K562 (cell line): ENCODE measurements at regions not wholly inside any gene's neighbourhood (a gene's known extent, or its start where the extent isn't known, plus 50 kb on each side); places are given as distances from the start of the nearest gene placed in this dataset.

ENCODE experiments used
- ATAC-seq: fragments of 200-7000 bp; cut with Tn5 transposase; 3 replicates; pipeline ENCODE4 v1.9.1; 2020; ENCODE audit warnings: moderate library complexity
- BruUV-seq: library from RNA; stranded (reverse); fragments of 400-500 nt; replicated peaks from 2 replicates; lab custom pipeline; 2021; lab: Mats Ljungman, UMichigan
- CTCF ChIA-PET: fragments of 300-600 bp; formaldehyde crosslinking; extraction: SDS; loops from one replicate; lab custom pipeline; 2021; ENCODE audit warnings: low intra/inter-chr PET ratio; lab: Yijun Ruan, JAX
- POLR2A ChIA-PET: fragments of 300-600, 350-650 bp; sonication (Branson Sonifier 250); formaldehyde crosslinking; extraction: SDS; loops from one replicate; lab custom pipeline; 2021; ENCODE audit warnings: antibody characterized with exemption, inconsistent platforms; lab: Yijun Ruan, JAX
- DNase-seq, 4 experiments: peaks; one replicate each; pipeline versions ENCODE4 v3.0.0 to v3.0.0-alpha.2; 2011 to 2018; ENCODE audit warnings: low spot score in 3 of 4, mixed read lengths in 3 of 4; ENCODE audit errors: extremely low read depth in 1 of 4
- FAIRE-seq: peaks from 2 replicates; lab custom pipeline; 2011; peaks lifted over from hg19 to GRCh38; lab: Jason Lieb, UNC
- H2AFZ ChIP-seq: 2 replicates; pipeline ENCODE4 v1.6.0; 2011; ENCODE audit warnings: low read depth, low read length, control low read depth, inconsistent platforms
- H3K27ac ChIP-seq: fragments of 200-600 bp; 3 replicates; pipeline ENCODE4 v1.8.0; 2011; ENCODE audit warnings: low read depth, mild to moderate bottlenecking, control low read depth, inconsistent platforms, low read length, moderate library complexity, mixed read lengths; ENCODE audit errors: extremely low read depth
- H3K27me3 ChIP-seq, 2 experiments: fragments of 300-600 bp in 1 of 2; 2 replicates in 1 of 2; 3 replicates in 1 of 2; pipeline versions ENCODE4 v1.6.0 to v1.8.0; 2011; ENCODE audit warnings: inconsistent platforms in 2 of 2, low read length in 2 of 2, mild to moderate bottlenecking in 1 of 2, mixed read lengths in 1 of 2, moderate library complexity in 1 of 2; ENCODE audit not compliant: control insufficient read depth in 2 of 2, insufficient read depth in 2 of 2
- H3K36me3 ChIP-seq: fragments of 300-600 bp; 3 replicates; pipeline ENCODE4 v1.8.0; 2011; ENCODE audit warnings: mild to moderate bottlenecking, low read length, inconsistent platforms; ENCODE audit not compliant: control insufficient read depth, insufficient read depth
- H3K4me1 ChIP-seq, 2 experiments: fragments of 200-600 bp in 1 of 2; replicated peaks in 1 of 2; 2 replicates in 1 of 2; 3 replicates in 1 of 2; pipeline versions ENCODE4 v1.5.1 to v1.8.0; 2011; ENCODE audit warnings: inconsistent platforms in 2 of 2, low read length in 2 of 2, mild to moderate bottlenecking in 1 of 2, mixed read lengths in 1 of 2, moderate library complexity in 1 of 2; ENCODE audit not compliant: control insufficient read depth in 2 of 2, insufficient read depth in 2 of 2
- H3K4me2 ChIP-seq: 2 replicates; pipeline ENCODE4 v1.6.1; 2011; ENCODE audit warnings: low read length, control low read depth, inconsistent platforms, mixed read lengths; ENCODE audit not compliant: insufficient read depth
- H3K4me3 ChIP-seq: fragments of 200-600 bp; sonication (generic), shearing (Covaris generic); 2 replicates; pipeline ENCODE4 v1.5.1; 2016; ENCODE audit warnings: control low read depth, inconsistent platforms
- H3K79me2 ChIP-seq: fragments of 200-600 bp; 3 replicates; pipeline ENCODE4 v1.8.0; 2011; ENCODE audit warnings: low read length, inconsistent platforms; ENCODE audit not compliant: control insufficient read depth, insufficient read depth
- H3K9ac ChIP-seq, 2 experiments: 2 replicates each; pipeline versions ENCODE4 v1.6.0 to v1.6.1; 2011; ENCODE audit warnings: low read depth in 2 of 2, low read length in 2 of 2, control low read depth in 1 of 2, inconsistent platforms in 1 of 2, mild to moderate bottlenecking in 1 of 2, mixed read lengths in 1 of 2; ENCODE audit not compliant: insufficient read depth in 1 of 2
- H3K9me1 ChIP-seq: one replicate; pipeline ENCODE4 v1.6.0; 2011; ENCODE audit warnings: inconsistent platforms, mild to moderate bottlenecking, low read length, moderate library complexity; ENCODE audit not compliant: control insufficient read depth, insufficient read depth
- H3K9me3 ChIP-seq: replicated peaks from 2 replicates; pipeline ENCODE4 v1.5.1; 2011; ENCODE audit warnings: low read depth, low read length, inconsistent platforms; ENCODE audit not compliant: control insufficient read depth, insufficient read depth
- H4K20me1 ChIP-seq: replicated peaks from 2 replicates; pipeline ENCODE4 v1.6.1; 2011; ENCODE audit warnings: low read length, inconsistent platforms, mixed read lengths; ENCODE audit not compliant: control insufficient read depth, insufficient read depth
- CBX1 ChIP-seq: sonication (generic); IDR thresholded peaks from 2 replicates; pipeline ENCODE4 v1.6.1; 2016; ENCODE audit warnings: antibody characterized with exemption, low read depth, mild to moderate bottlenecking
- ELF4 ChIP-seq: fragments of 450-650 bp; formaldehyde crosslinking; IDR thresholded peaks from 2 replicates; pipeline ENCODE4 v1.4.0; 2022; ENCODE audit warnings: missing genetic modification characterization
- EWSR1 ChIP-seq: fragments of 450-650 bp; IDR thresholded peaks from 2 replicates; pipeline ENCODE4 v1.6.1; 2018; ENCODE audit warnings: borderline replicate concordance, mild to moderate bottlenecking, low read depth, moderate library complexity; ENCODE audit not compliant: partially characterized antibody
- HCFC1 ChIP-seq: IDR thresholded peaks from 2 replicates; pipeline ENCODE4 v1.6.1; 2012; ENCODE audit warnings: low read depth, low read length, improper control_type of control experiment
- KLF1 ChIP-seq: fragments of 450-650 bp; IDR thresholded peaks from 2 replicates; pipeline ENCODE4 v1.6.1; 2016; ENCODE audit warnings: missing genetic modification characterization, missing compliant biosample characterization
- LEF1 ChIP-seq: fragments of 450-650 bp; IDR thresholded peaks from 2 replicates; pipeline ENCODE4 v1.6.1; 2016; ENCODE audit warnings: mild to moderate bottlenecking
- PTTG1 ChIP-seq: fragments of 450-650 bp; IDR thresholded peaks from 2 replicates; pipeline ENCODE4 v1.6.1; 2016; ENCODE audit warnings: low read depth, mild to moderate bottlenecking, missing genetic modification characterization, missing compliant biosample characterization
- TEAD2 ChIP-seq: fragments of 450-650 bp; IDR thresholded peaks from 2 replicates; pipeline ENCODE4 v1.6.1; 2016; ENCODE audit warnings: missing genetic modification characterization, control low read depth, missing compliant biosample characterization
- ZFX ChIP-seq: sonication (generic); formaldehyde crosslinking; IDR thresholded peaks from 2 replicates; pipeline ENCODE4 v1.8.0; 2022; ENCODE audit warnings: mild to moderate bottlenecking, missing genetic modification reagents, moderate library complexity
- ZNF507 ChIP-seq: conservative IDR thresholded peaks from 2 replicates; pipeline ENCODE4 v1.6.1; 2017; ENCODE audit warnings: missing genetic modification characterization, missing compliant biosample characterization
- ZNF75A ChIP-seq: fragments of 450-650 bp; formaldehyde crosslinking; IDR thresholded peaks from 2 replicates; pipeline ENCODE4 v1.4.0; 2020; ENCODE audit warnings: mild to moderate bottlenecking
- WGBS: fragments of 100-300 bp; shearing (Covaris generic); methylation state at CpG from one replicate; pipeline ENCODE4 v1.1.6; 2016; ENCODE audit warnings: low coverage, mixed read lengths; ENCODE audit not compliant: insufficient coverage; ENCODE audit errors: missing lambda C conversion rate; 5-methylcytosine and 5-hydroxymethylcytosine counted together
- in situ Hi-C: fragments of 300-500 bp; cut with MboI; formaldehyde crosslinking; loops from 4 replicates; pipeline ENCODE4 v1.15.0; 2018; ENCODE audit warnings: inconsistent platforms, mixed read lengths
- intact Hi-C: fragments of 100-400 bp; cut with micrococcal nuclease; formaldehyde crosslinking; loops from 2 replicates; pipeline ENCODE4 v1.14.2; 2022
- TF ChIP-seq, protein P1 (sequence below): fragments of 150-350 bp; conservative IDR thresholded peaks from 2 replicates; pipeline ENCODE4 v1.6.1; 2014; ENCODE audit warnings: low read length
- TF ChIP-seq, protein P2 (sequence below), 3 experiments: fragments of 200-800 bp in 1 of 3; fragments of 250-450 bp in 1 of 3; fragments of 450-650 bp in 1 of 3; sonication (Bioruptor Pico) in 1 of 3; sonication (Bioruptor generic) in 1 of 3; formaldehyde crosslinking in 1 of 3; IDR thresholded peaks; 2 replicates each; pipeline versions ENCODE4 v1.6.1 to v1.8.0; 2016 to 2022; ENCODE audit warnings: mild to moderate bottlenecking in 2 of 3, missing genetic modification characterization in 2 of 3, missing compliant biosample characterization in 1 of 3, moderate library complexity in 1 of 3
- TF ChIP-seq, protein P3 (sequence below): fragments of 450-650 bp; formaldehyde crosslinking; conservative IDR thresholded peaks from 2 replicates; pipeline ENCODE4 v1.4.0; 2022; ENCODE audit warnings: mild to moderate bottlenecking, missing genetic modification characterization

- Histone ChIP-seq H2AFZ (no peak overlapping the region), H3K4me3 (no peak overlapping the region), H3K9me1 (no peaks in the 10 kb centered on the region), H3K27me3 (no peaks in the 10 kb centered on the region), H3K4me1 (no peaks in the 10 kb centered on the region), H3K27ac (no peak overlapping the region), H4K20me1 (no peaks in the 10 kb centered on the region), H3K9me3 (no peaks in the 10 kb centered on the region), H3K79me2 (no peaks in the 10 kb centered on the region), H3K9ac (no peak overlapping the region), H3K36me3 (no peaks in the 10 kb centered on the region), H3K4me2 (no peak overlapping the region)
- no peak for FAIRE-seq
- POLR2A ChIA-PET: interaction anchor here (0.7 kb wide), 1 partner anchor 21 kb away, joined by 3 read pairs; no protein-coding TSS in a partner anchor
- ATAC-seq: no peak
- DNase-seq: no peak
- intact Hi-C loops: no loop called here
- CTCF ChIA-PET: no interaction called here
- BruUV-seq: no TSS peak
- in situ Hi-C loops: no loop called here
- 0% methylated on average over 4 of the region's 4 CpGs for WGBS
- TF ChIP-seq ZFX (CRISPR knock-in tag): no peak
- TF ChIP-seq ZNF507 (tag): no peak
- TF ChIP-seq, protein P1, sequence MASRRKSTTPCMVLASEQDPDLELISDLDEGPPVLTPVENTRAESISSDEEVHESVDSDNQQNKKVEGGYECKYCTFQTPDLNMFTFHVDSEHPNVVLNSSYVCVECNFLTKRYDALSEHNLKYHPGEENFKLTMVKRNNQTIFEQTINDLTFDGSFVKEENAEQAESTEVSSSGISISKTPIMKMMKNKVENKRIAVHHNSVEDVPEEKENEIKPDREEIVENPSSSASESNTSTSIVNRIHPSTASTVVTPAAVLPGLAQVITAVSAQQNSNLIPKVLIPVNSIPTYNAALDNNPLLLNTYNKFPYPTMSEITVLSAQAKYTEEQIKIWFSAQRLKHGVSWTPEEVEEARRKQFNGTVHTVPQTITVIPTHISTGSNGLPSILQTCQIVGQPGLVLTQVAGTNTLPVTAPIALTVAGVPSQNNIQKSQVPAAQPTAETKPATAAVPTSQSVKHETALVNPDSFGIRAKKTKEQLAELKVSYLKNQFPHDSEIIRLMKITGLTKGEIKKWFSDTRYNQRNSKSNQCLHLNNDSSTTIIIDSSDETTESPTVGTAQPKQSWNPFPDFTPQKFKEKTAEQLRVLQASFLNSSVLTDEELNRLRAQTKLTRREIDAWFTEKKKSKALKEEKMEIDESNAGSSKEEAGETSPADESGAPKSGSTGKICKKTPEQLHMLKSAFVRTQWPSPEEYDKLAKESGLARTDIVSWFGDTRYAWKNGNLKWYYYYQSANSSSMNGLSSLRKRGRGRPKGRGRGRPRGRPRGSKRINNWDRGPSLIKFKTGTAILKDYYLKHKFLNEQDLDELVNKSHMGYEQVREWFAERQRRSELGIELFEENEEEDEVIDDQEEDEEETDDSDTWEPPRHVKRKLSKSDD: no peak
- no peak for TF ChIP-seq PTTG1
- no peak for TF ChIP-seq EWSR1
- no peak for TF ChIP-seq TEAD2 (tag)
- TF ChIP-seq CBX1: no peak
- TF ChIP-seq, protein P2, sequence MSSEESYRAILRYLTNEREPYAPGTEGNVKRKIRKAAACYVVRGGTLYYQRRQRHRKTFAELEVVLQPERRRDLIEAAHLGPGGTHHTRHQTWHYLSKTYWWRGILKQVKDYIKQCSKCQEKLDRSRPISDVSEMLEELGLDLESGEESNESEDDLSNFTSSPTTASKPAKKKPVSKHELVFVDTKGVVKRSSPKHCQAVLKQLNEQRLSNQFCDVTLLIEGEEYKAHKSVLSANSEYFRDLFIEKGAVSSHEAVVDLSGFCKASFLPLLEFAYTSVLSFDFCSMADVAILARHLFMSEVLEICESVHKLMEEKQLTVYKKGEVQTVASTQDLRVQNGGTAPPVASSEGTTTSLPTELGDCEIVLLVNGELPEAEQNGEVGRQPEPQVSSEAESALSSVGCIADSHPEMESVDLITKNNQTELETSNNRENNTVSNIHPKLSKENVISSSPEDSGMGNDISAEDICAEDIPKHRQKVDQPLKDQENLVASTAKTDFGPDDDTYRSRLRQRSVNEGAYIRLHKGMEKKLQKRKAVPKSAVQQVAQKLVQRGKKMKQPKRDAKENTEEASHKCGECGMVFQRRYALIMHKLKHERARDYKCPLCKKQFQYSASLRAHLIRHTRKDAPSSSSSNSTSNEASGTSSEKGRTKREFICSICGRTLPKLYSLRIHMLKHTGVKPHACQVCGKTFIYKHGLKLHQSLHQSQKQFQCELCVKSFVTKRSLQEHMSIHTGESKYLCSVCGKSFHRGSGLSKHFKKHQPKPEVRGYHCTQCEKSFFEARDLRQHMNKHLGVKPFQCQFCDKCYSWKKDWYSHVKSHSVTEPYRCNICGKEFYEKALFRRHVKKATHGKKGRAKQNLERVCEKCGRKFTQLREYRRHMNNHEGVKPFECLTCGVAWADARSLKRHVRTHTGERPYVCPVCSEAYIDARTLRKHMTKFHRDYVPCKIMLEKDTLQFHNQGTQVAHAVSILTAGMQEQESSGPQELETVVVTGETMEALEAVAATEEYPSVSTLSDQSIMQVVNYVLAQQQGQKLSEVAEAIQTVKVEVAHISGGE (CRISPR knock-in tag; IDR thresholded peaks at IDR 0.05): no peak
- no peak for TF ChIP-seq KLF1
- TF ChIP-seq, protein P3, sequence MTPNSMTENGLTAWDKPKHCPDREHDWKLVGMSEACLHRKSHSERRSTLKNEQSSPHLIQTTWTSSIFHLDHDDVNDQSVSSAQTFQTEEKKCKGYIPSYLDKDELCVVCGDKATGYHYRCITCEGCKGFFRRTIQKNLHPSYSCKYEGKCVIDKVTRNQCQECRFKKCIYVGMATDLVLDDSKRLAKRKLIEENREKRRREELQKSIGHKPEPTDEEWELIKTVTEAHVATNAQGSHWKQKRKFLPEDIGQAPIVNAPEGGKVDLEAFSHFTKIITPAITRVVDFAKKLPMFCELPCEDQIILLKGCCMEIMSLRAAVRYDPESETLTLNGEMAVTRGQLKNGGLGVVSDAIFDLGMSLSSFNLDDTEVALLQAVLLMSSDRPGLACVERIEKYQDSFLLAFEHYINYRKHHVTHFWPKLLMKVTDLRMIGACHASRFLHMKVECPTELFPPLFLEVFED (CRISPR knock-in tag): no peak
- TF ChIP-seq ELF4 (CRISPR knock-in tag): no peak
- no peak for TF ChIP-seq ZNF75A
- TF ChIP-seq LEF1: no peak
- TF ChIP-seq HCFC1: no peak
These were observed 451.3 kb downstream of the NTRK3 start for GRCh38 chr15:87805117-87805820.
